ENCODE measurements at regions not wholly inside any gene's neighbourhood (a gene's known extent, or its start where the extent isn't known, plus 50 kb on each side); places are given as distances from the start of the nearest gene placed in this dataset.

DNA sequence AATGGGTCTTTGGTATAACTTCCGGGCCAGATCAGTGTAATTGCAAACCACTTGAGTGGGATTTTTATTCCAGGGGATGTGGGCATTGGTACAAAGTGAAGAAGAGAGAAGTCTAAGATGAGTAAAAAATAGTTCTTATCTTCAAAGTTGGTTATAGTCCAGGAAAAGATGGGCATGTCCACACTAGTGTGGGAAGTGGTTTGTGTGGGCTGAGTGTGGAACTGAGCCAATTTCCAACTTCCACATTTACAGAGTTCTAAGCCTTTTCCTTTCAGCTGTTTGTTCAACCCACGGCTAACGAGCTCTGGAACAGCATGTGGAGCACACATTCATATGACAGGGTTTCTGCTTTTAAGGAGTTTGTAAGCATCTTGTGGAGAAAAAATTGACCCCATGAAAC, 72.3 kb upstream of the IFNGR1 start:
- Histone ChIP-seq H3K36me3 (no peaks in the 10 kb centered on the region), H3K4me3 (no peak overlapping the region), H3K9me3 (no peaks in the 10 kb centered on the region), H3K4me1 (peaks cover 0 to 4% (median 0%) of the 10 kb centered on the region in 3 donors), H3K27ac (no peak overlapping the region), H3K27me3 (no peaks in the 10 kb centered on the region)
- 15 to 20% methylated on average over 3 of the region's 3 CpGs for WGBS, 2 donors
- TF ChIP-seq POLR2A (IDR thresholded peaks at IDR 0.05), result no peak
- DNase-seq, result no peak
- intact Hi-C loops (cut with DNase I), result no loop called here

DNA sequence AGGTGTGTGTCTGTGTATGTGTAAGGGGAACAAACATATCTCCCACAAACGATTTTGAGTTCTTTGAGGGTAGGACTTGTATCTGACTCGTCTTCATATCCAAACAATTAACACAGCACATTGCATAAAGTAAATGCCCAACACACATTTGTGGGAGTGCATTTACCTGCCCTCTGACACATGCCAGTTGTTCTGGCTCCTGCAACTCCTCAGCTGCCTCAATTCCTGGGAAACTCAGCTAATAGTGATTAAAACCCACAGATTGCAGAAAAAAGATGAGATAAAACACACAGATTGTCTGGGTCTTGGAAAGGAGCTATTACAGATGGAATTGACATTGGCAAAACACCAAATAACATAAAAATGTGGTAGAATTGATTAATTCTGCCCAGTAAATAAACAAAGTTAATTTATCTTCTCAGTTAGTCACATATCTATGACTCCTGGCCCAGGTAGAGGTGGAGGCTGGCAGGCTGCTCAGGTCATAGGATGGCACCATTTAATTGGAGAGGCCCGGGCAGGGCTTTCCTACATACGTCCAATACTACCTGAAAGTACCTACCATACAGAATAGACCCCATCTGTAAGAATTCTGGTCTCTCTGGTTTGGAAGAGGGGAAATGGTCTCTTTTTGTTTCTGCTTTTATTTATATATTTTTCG, 71.5 kb upstream of the IFNGR1 start:
- Histone ChIP-seq H3K27me3 (no peaks in the 10 kb centered on the region), H3K9me3 (no peaks in the 10 kb centered on the region), H3K27ac (no peak overlapping the region), H3K36me3 (no peaks in the 10 kb centered on the region), H3K4me1 (peaks cover 0 to 4% (median 0%) of the 10 kb centered on the region in 3 donors), H3K4me3 (no peak overlapping the region)
- TF ChIP-seq POLR2A (IDR thresholded peaks at IDR 0.05), result no peak
- TF ChIP-seq, protein P1, sequence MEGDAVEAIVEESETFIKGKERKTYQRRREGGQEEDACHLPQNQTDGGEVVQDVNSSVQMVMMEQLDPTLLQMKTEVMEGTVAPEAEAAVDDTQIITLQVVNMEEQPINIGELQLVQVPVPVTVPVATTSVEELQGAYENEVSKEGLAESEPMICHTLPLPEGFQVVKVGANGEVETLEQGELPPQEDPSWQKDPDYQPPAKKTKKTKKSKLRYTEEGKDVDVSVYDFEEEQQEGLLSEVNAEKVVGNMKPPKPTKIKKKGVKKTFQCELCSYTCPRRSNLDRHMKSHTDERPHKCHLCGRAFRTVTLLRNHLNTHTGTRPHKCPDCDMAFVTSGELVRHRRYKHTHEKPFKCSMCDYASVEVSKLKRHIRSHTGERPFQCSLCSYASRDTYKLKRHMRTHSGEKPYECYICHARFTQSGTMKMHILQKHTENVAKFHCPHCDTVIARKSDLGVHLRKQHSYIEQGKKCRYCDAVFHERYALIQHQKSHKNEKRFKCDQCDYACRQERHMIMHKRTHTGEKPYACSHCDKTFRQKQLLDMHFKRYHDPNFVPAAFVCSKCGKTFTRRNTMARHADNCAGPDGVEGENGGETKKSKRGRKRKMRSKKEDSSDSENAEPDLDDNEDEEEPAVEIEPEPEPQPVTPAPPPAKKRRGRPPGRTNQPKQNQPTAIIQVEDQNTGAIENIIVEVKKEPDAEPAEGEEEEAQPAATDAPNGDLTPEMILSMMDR (IDR thresholded peaks at IDR 0.05), result no peak
- WGBS, 2 donors, result 68 to 71% methylated on average over 5 of the region's 5 CpGs
- no peak for DNase-seq
- intact Hi-C loops (cut with DNase I), result no loop called here

DNA sequence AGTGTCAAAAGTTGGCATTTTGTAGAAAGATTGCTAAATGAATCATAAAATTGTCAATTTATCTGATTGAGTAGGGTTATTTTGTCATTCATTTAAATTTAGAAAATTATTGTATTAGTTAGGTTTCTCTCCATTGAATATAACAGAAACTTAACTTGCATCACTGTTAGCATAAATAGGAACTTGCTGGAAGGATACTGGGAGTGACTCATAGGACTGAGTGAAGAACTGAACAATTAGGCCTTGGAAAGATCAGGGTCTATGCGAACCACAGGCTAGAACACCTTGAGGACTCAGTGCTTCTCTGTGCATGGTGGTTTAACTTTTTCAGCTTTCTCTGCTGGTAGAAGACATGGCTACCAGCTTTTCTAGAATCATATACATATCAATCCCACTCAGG, 67.7 kb upstream of the IFNGR1 start:
- Histone ChIP-seq H3K36me3 (no peaks in the 10 kb centered on the region), H3K4me3 (no peak overlapping the region), H3K4me1 (peaks cover 0 to 4% (median 0%) of the 10 kb centered on the region in 3 donors), H3K9me3 (no peaks in the 10 kb centered on the region), H3K27ac (no peak overlapping the region), H3K27me3 (no peaks in the 10 kb centered on the region)
- 80 to 82% methylated on average over 1 of the region's 1 CpG for WGBS, 2 donors
- intact Hi-C loops (cut with DNase I), result loop anchor here (10.0 kb wide), 1 partner anchor 348 kb away; no protein-coding TSS in a partner anchor
- no peak for DNase-seq
- TF ChIP-seq, protein P1 (IDR thresholded peaks at IDR 0.05), result no peak
- no peak for TF ChIP-seq POLR2A (IDR thresholded peaks at IDR 0.05)

DNA sequence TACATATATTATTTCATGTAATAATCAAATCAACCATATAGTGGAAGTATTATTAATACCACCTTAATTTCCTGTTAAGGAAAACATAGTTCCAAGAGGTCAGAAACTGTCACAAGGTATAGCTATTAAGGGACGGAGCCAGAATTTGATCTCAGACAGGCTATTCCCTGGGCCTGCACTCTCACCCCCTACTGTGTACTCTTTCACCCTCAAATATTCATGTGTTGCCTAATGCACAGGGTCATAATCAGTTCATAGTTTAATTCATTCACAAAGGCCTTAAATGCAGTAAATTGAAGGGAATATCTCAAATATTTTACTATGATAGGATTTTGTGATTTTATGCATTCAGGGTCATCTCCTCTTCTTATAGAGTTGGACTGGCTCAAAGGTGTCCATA, 67.2 kb upstream of the IFNGR1 start:
- TF ChIP-seq POLR2A (IDR thresholded peaks at IDR 0.05), result no peak
- TF ChIP-seq, protein P1 (IDR thresholded peaks at IDR 0.05), result no peak
- H3K4me1 ChIP-seq, result peaks cover 0 to 4% (median 0%) of the 10 kb centered on the region in 3 donors
- intact Hi-C loops (cut with DNase I), result loop anchor here (10.0 kb wide), 1 partner anchor 348 kb away; no protein-coding TSS in a partner anchor
- no peak for DNase-seq
- no peaks in the 10 kb centered on the region for H3K36me3 ChIP-seq
- H3K27ac ChIP-seq, result no peak overlapping the region
- WGBS, 2 donors, result 92 to 95% methylated on average over 1 of the region's 1 CpG
- no peaks in the 10 kb centered on the region for H3K9me3 ChIP-seq
- no peaks in the 10 kb centered on the region for H3K27me3 ChIP-seq
- no peak overlapping the region for H3K4me3 ChIP-seq

DNA sequence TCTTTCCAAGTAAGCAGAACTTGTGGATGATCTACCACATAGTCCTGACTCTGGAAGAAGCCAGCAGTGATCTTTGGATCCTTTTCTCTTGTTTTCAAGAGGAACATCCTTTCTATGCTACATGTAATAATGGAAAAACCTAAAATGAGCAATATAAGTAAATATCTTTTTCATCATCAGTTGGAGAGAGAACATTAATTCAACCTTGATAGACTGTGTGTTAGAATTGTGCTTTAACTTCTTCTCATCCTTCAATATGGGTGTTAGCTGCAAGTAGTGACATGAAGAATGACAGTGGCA, 65.6 kb upstream of the IFNGR1 start:
- Histone ChIP-seq H3K9me3 (no peaks in the 10 kb centered on the region), H3K4me1 (no peaks in the 10 kb centered on the region), H3K27me3 (no peaks in the 10 kb centered on the region), H3K27ac (no peak overlapping the region), H3K36me3 (no peaks in the 10 kb centered on the region), H3K4me3 (no peak overlapping the region)
- TF ChIP-seq, protein P1 (IDR thresholded peaks at IDR 0.05), result no peak
- no peak for TF ChIP-seq POLR2A (IDR thresholded peaks at IDR 0.05)
- DNase-seq, result no peak
- intact Hi-C loops (cut with DNase I), result loop anchor here (10.0 kb wide), 1 partner anchor 350 kb away; no protein-coding TSS in a partner anchor

Measured in esophagus squamous epithelium (tissue), 5 donors.